A673 (cell line): ENCODE measurements at regions not wholly inside any gene's neighbourhood (a gene's known extent, or its start where the extent isn't known, plus 50 kb on each side); places are given as distances from the start of the nearest gene placed in this dataset.
A peak's percentile ranks its signal among the peaks of the same experiment; 100 is the strongest.

Source experiments
- BruUV-seq: library from RNA; stranded (reverse); fragments of 400-500 nt; replicated peaks from 2 replicates; lab custom pipeline; 2021; lab: Mats Ljungman, UMichigan
- CTCF ChIA-PET: fragments of 300-600 bp; sonication (Branson Sonifier 250); formaldehyde crosslinking; loops from one replicate; lab custom pipeline; 2022; ENCODE audit warnings: antibody characterized with exemption; lab: Charles Lee
- POLR2A ChIA-PET: fragments of 300-600 bp; sonication (Branson Sonifier 250); formaldehyde crosslinking; loops from one replicate; lab custom pipeline; 2022; ENCODE audit warnings: antibody characterized with exemption; ENCODE audit not compliant: low non-redundant PET; lab: Charles Lee
- DNase-seq: peaks from one replicate; pipeline ENCODE4 v3.0.0-alpha.2; 2015; ENCODE audit warnings: low spot score
- H3K27ac ChIP-seq: fragments of 200-600 bp; sonication (generic); 2 replicates; pipeline ENCODE4 v1.5.1; 2016; ENCODE audit warnings: mixed run types, low read depth, mild to moderate bottlenecking, mixed read lengths, antibody characterized with exemption, low read length; ENCODE audit not compliant: poor library complexity, severe bottlenecking
- H3K27me3 ChIP-seq: fragments of 200-600 bp; sonication (generic); replicated peaks from 2 replicates; pipeline ENCODE4 v1.6.1; 2017; ENCODE audit warnings: mixed run types, low read depth, mild to moderate bottlenecking, mixed read lengths, antibody characterized with exemption, low read length; ENCODE audit not compliant: insufficient read depth, poor library complexity
- H3K36me3 ChIP-seq: fragments of 200-600 bp; sonication (generic); 2 replicates; pipeline ENCODE4 v1.6.1; 2016; ENCODE audit warnings: mixed run types, mild to moderate bottlenecking, mixed read lengths, antibody characterized with exemption, low read length; ENCODE audit not compliant: insufficient read depth, poor library complexity, severe bottlenecking
- H3K4me1 ChIP-seq: fragments of 200-600 bp; sonication (generic); 2 replicates; pipeline ENCODE4 v1.6.1; 2017; ENCODE audit warnings: mixed run types, mild to moderate bottlenecking, mixed read lengths, antibody characterized with exemption, low read length; ENCODE audit not compliant: insufficient read depth, poor library complexity, severe bottlenecking
- H3K4me3 ChIP-seq: fragments of 200-600 bp; sonication (generic); 2 replicates; pipeline ENCODE4 v1.5.1; 2016; ENCODE audit warnings: low read depth, mixed run types, mild to moderate bottlenecking, mixed read lengths, low read length; ENCODE audit not compliant: poor library complexity, severe bottlenecking
- H3K9me3 ChIP-seq: fragments of 200-600 bp; sonication (generic); 2 replicates; pipeline ENCODE4 v1.6.1; 2016; ENCODE audit warnings: mixed run types, low read depth, mild to moderate bottlenecking, mixed read lengths, antibody characterized with exemption, low read length; ENCODE audit not compliant: poor library complexity, severe bottlenecking
- CTCF ChIP-seq: fragments of 300-800, 200-600 bp; sonication (generic); conservative IDR thresholded peaks from 2 replicates; pipeline ENCODE4 v1.5.1; 2017; ENCODE audit warnings: low read depth, mild to moderate bottlenecking, antibody characterized with exemption, low read length, moderate library complexity, mixed read lengths
- EZH2 ChIP-seq: fragments of 200-600 bp; sonication (generic); IDR thresholded peaks from 2 replicates; pipeline ENCODE4 v1.6.1; 2017; ENCODE audit warnings: borderline replicate concordance, low read depth, mild to moderate bottlenecking, mixed read lengths, antibody characterized with exemption, low read length; ENCODE audit not compliant: poor library complexity, severe bottlenecking
- intact Hi-C: fragments of 100-400 bp; cut with micrococcal nuclease; formaldehyde crosslinking; loops from one replicate; pipeline ENCODE4 v1.10.0; 2022; ENCODE audit not compliant: unreplicated experiment

- Histone ChIP-seq H3K9me3 (peaks cover 4% of the 10 kb centered on the region), H3K4me3 (no peak overlapping the region), H3K4me1 (peaks cover 9% of the 10 kb centered on the region), H3K27ac (no peak overlapping the region), H3K27me3 (no peaks in the 10 kb centered on the region), H3K36me3 (no peaks in the 10 kb centered on the region)
- POLR2A ChIA-PET: no interaction called here
- no TSS peak for BruUV-seq
- TF ChIP-seq CTCF (no peak), EZH2 (no peak)
- intact Hi-C loops: no loop called here
- CTCF ChIA-PET: no interaction called here
- DNase-seq: peak; percentile 39
Observed at GRCh38 chr7:19215412-19215811, 70.2 kb upstream of the FERD3L start.

- intact Hi-C loops: no loop called here
- POLR2A ChIA-PET: no interaction called here
Observed at GRCh38 chr7:19213746-19214145, 68.5 kb upstream of the FERD3L start.

GRCh38 chr7:19210893-19211413, 65.7 kb upstream of the FERD3L start:
- BruUV-seq: no TSS peak
- intact Hi-C loops: no loop called here
- Histone ChIP-seq H3K4me1 (peaks cover 9% of the 10 kb centered on the region), H3K9me3 (peaks cover 4% of the 10 kb centered on the region), H3K27me3 (no peaks in the 10 kb centered on the region), H3K4me3 (no peak overlapping the region), H3K27ac (no peak overlapping the region), H3K36me3 (no peaks in the 10 kb centered on the region)
- ChIA-PET CTCF (no interaction called here), POLR2A (no interaction called here)
- TF ChIP-seq EZH2 (no peak), CTCF (no peak)
- no peak for DNase-seq

More at GRCh38 chr7:19213746-19214145, 68.5 kb upstream of the FERD3L start:
- no peaks in the 10 kb centered on the region for H3K27me3 ChIP-seq
- no peak overlapping the region for H3K27ac ChIP-seq
- H3K36me3 ChIP-seq: no peaks in the 10 kb centered on the region
- H3K4me1 ChIP-seq: peaks cover 9% of the 10 kb centered on the region
- H3K9me3 ChIP-seq: peaks cover 4% of the 10 kb centered on the region
- DNase-seq: no peak
- TF ChIP-seq CTCF (no peak), EZH2 (no peak)
- no peak overlapping the region for H3K4me3 ChIP-seq
- BruUV-seq: no TSS peak
- CTCF ChIA-PET: no interaction called here
